AG04450 (cell line): ENCODE measurements at regions not wholly inside any gene's neighbourhood (a gene's known extent, or its start where the extent isn't known, plus 50 kb on each side); places are given as distances from the start of the nearest gene placed in this dataset.

ENCODE experiments used
- CTCF ChIA-PET: fragments of 300-600, 350-600 bp; formaldehyde crosslinking; extraction: SDS; loops from one replicate; lab custom pipeline; 2022; ENCODE audit warnings: antibody characterized with exemption, inconsistent platforms; lab: Charles Lee
- POLR2A ChIA-PET: fragments of 350-600 bp; formaldehyde crosslinking; extraction: SDS; loops from one replicate; lab custom pipeline; 2021; ENCODE audit warnings: antibody characterized with exemption, inconsistent platforms; lab: Yijun Ruan, JAX
- DNase-seq: peaks from one replicate; pipeline ENCODE4 v3.0.0-alpha.2; 2011; ENCODE audit warnings: low read depth, low spot score
- H3K27ac ChIP-seq: one replicate; pipeline ENCODE4 v1.5.1; 2012; ENCODE audit warnings: low read depth, low read length, control low read depth
- H3K27me3 ChIP-seq: one replicate; pipeline ENCODE4 v1.6.0; 2012; ENCODE audit warnings: low read length; ENCODE audit not compliant: control insufficient read depth, insufficient read depth
- H3K4me3 ChIP-seq: 2 replicates; pipeline ENCODE4 v1.5.1; 2011; ENCODE audit warnings: mild to moderate bottlenecking, low read depth, low read length, control low read depth
- H3K9me3 ChIP-seq: 2 replicates; pipeline ENCODE4 v1.5.1; 2012; ENCODE audit warnings: low read length; ENCODE audit not compliant: control insufficient read depth, insufficient read depth
- CTCF ChIP-seq: IDR thresholded peaks from 2 replicates; pipeline ENCODE4 v1.5.1; 2011; ENCODE audit warnings: low read depth, low read length, control low read depth, inconsistent platforms

GRCh38 chr4:52263607-52264006, 212.5 kb downstream of the SPATA18 start:
- no peaks in the 10 kb centered on the region for H3K27me3 ChIP-seq
- H3K9me3 ChIP-seq: no peaks in the 10 kb centered on the region
- H3K27ac ChIP-seq: no peak overlapping the region
- no peak overlapping the region for H3K4me3 ChIP-seq
- POLR2A ChIA-PET: no interaction called here
- no peak for DNase-seq
- no peak for TF ChIP-seq CTCF
- CTCF ChIA-PET: no interaction called here

- Histone ChIP-seq H3K4me3 (no peak overlapping the region), H3K27me3 (no peaks in the 10 kb centered on the region), H3K27ac (no peak overlapping the region), H3K9me3 (no peaks in the 10 kb centered on the region)
- no peak for DNase-seq
- TF ChIP-seq CTCF: no peak
- CTCF ChIA-PET: no interaction called here
- POLR2A ChIA-PET: no interaction called here
Measured at GRCh38 chr4:52265781-52266525, 214.8 kb downstream of the SPATA18 start.

- TF ChIP-seq CTCF: no peak
- POLR2A ChIA-PET: no interaction called here
- H3K27me3 ChIP-seq: no peaks in the 10 kb centered on the region
- H3K4me3 ChIP-seq: no peak overlapping the region
- no peak for DNase-seq
- H3K9me3 ChIP-seq: no peaks in the 10 kb centered on the region
- CTCF ChIA-PET: no interaction called here
- H3K27ac ChIP-seq: no peak overlapping the region
Measured at GRCh38 chr4:52266537-52267137, 215.5 kb downstream of the SPATA18 start.

GRCh38 chr4:52269761-52270160, 218.7 kb downstream of the SPATA18 start:
- no peak for TF ChIP-seq CTCF
- H3K9me3 ChIP-seq: no peaks in the 10 kb centered on the region
- CTCF ChIA-PET: no interaction called here
- H3K4me3 ChIP-seq: no peak overlapping the region
- no peaks in the 10 kb centered on the region for H3K27me3 ChIP-seq
- POLR2A ChIA-PET: no interaction called here
- H3K27ac ChIP-seq: no peak overlapping the region
- DNase-seq: no peak

- no peak for TF ChIP-seq CTCF
- POLR2A ChIA-PET: no interaction called here
- no peaks in the 10 kb centered on the region for H3K27me3 ChIP-seq
- CTCF ChIA-PET: no interaction called here
- H3K4me3 ChIP-seq: no peak overlapping the region
- no peak for DNase-seq
- no peaks in the 10 kb centered on the region for H3K9me3 ChIP-seq
- H3K27ac ChIP-seq: no peak overlapping the region
Measured at GRCh38 chr4:52273885-52274284, 222.8 kb downstream of the SPATA18 start.
